A673 (cell line): ENCODE measurements at regions not wholly inside any gene's neighbourhood (a gene's known extent, or its start where the extent isn't known, plus 50 kb on each side); places are given as distances from the start of the nearest gene placed in this dataset.

Experiments used
- BruUV-seq: library from RNA; stranded (reverse); fragments of 400-500 nt; replicated peaks from 2 replicates; lab custom pipeline; 2021; lab: Mats Ljungman, UMichigan
- CTCF ChIA-PET: fragments of 300-600 bp; sonication (Branson Sonifier 250); formaldehyde crosslinking; loops from one replicate; lab custom pipeline; 2022; ENCODE audit warnings: antibody characterized with exemption; lab: Charles Lee
- POLR2A ChIA-PET: fragments of 300-600 bp; sonication (Branson Sonifier 250); formaldehyde crosslinking; loops from one replicate; lab custom pipeline; 2022; ENCODE audit warnings: antibody characterized with exemption; ENCODE audit not compliant: low non-redundant PET; lab: Charles Lee
- DNase-seq: peaks from one replicate; pipeline ENCODE4 v3.0.0-alpha.2; 2015; ENCODE audit warnings: low spot score
- H3K27ac ChIP-seq: fragments of 200-600 bp; sonication (generic); 2 replicates; pipeline ENCODE4 v1.5.1; 2016; ENCODE audit warnings: mixed run types, low read depth, mild to moderate bottlenecking, mixed read lengths, antibody characterized with exemption, low read length; ENCODE audit not compliant: poor library complexity, severe bottlenecking
- H3K27me3 ChIP-seq: fragments of 200-600 bp; sonication (generic); replicated peaks from 2 replicates; pipeline ENCODE4 v1.6.1; 2017; ENCODE audit warnings: mixed run types, low read depth, mild to moderate bottlenecking, mixed read lengths, antibody characterized with exemption, low read length; ENCODE audit not compliant: insufficient read depth, poor library complexity
- H3K36me3 ChIP-seq: fragments of 200-600 bp; sonication (generic); 2 replicates; pipeline ENCODE4 v1.6.1; 2016; ENCODE audit warnings: mixed run types, mild to moderate bottlenecking, mixed read lengths, antibody characterized with exemption, low read length; ENCODE audit not compliant: insufficient read depth, poor library complexity, severe bottlenecking
- H3K4me1 ChIP-seq: fragments of 200-600 bp; sonication (generic); 2 replicates; pipeline ENCODE4 v1.6.1; 2017; ENCODE audit warnings: mixed run types, mild to moderate bottlenecking, mixed read lengths, antibody characterized with exemption, low read length; ENCODE audit not compliant: insufficient read depth, poor library complexity, severe bottlenecking
- H3K4me3 ChIP-seq: fragments of 200-600 bp; sonication (generic); 2 replicates; pipeline ENCODE4 v1.5.1; 2016; ENCODE audit warnings: low read depth, mixed run types, mild to moderate bottlenecking, mixed read lengths, low read length; ENCODE audit not compliant: poor library complexity, severe bottlenecking
- H3K9me3 ChIP-seq: fragments of 200-600 bp; sonication (generic); 2 replicates; pipeline ENCODE4 v1.6.1; 2016; ENCODE audit warnings: mixed run types, low read depth, mild to moderate bottlenecking, mixed read lengths, antibody characterized with exemption, low read length; ENCODE audit not compliant: poor library complexity, severe bottlenecking
- CTCF ChIP-seq: fragments of 300-800, 200-600 bp; sonication (generic); conservative IDR thresholded peaks from 2 replicates; pipeline ENCODE4 v1.5.1; 2017; ENCODE audit warnings: low read depth, mild to moderate bottlenecking, antibody characterized with exemption, low read length, moderate library complexity, mixed read lengths
- EZH2 ChIP-seq: fragments of 200-600 bp; sonication (generic); IDR thresholded peaks from 2 replicates; pipeline ENCODE4 v1.6.1; 2017; ENCODE audit warnings: borderline replicate concordance, low read depth, mild to moderate bottlenecking, mixed read lengths, antibody characterized with exemption, low read length; ENCODE audit not compliant: poor library complexity, severe bottlenecking
- intact Hi-C: fragments of 100-400 bp; cut with micrococcal nuclease; formaldehyde crosslinking; loops from one replicate; pipeline ENCODE4 v1.10.0; 2022; ENCODE audit not compliant: unreplicated experiment

DNA sequence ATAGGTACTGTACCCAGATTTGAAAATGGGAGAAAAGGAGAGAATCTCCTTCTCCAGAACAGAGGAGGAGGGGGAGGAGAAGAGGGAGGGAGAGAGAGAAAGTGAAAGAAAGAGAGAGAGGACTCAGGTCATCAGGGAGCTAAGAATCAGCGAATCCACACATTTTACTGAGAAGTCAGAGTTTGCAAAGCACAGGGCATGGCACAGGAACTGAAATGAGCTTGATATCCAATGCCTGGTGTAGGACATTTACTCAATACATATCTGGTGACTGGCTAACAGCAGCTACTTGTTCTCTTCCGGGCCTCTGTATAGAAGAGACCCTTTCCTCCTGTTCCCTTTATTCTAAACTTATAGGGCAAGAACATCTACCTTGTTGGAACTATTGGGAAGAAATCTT lies 375.1 kb downstream of the KLF5 start:
- H3K4me1 ChIP-seq = no peaks in the 10 kb centered on the region
- no peak for DNase-seq
- H3K4me3 ChIP-seq = no peak overlapping the region
- CTCF ChIA-PET = no interaction called here
- POLR2A ChIA-PET = no interaction called here
- no TSS peak for BruUV-seq
- H3K36me3 ChIP-seq = no peaks in the 10 kb centered on the region
- intact Hi-C loops = no loop called here
- H3K27me3 ChIP-seq = no peaks in the 10 kb centered on the region
- peaks cover 11% of the 10 kb centered on the region for H3K9me3 ChIP-seq
- H3K27ac ChIP-seq = no peak overlapping the region
- no peak for TF ChIP-seq EZH2
- TF ChIP-seq CTCF = no peak

DNA sequence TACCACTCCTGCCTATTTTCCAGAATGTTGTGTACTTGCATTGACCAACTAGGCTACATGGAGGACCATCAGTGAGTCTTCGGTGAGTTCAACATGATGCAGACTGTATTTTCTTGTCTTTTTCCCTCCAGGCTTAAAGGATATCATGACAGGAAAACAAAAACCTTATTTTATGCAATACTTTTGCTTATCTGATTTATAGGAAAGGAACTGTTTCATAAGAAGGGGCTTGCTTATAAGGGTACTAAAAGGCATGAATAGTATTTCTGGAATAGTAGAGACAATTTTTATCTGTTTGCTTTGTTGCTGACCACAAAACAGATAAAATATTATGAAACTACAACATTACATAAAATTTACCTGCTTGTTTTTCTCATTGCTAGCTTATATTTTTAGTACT lies 374.7 kb downstream of the KLF5 start:
- H3K27me3 ChIP-seq = no peaks in the 10 kb centered on the region
- H3K36me3 ChIP-seq = no peaks in the 10 kb centered on the region
- BruUV-seq = no TSS peak
- no peaks in the 10 kb centered on the region for H3K4me1 ChIP-seq
- ChIA-PET POLR2A (no interaction called here), CTCF (no interaction called here)
- no peak overlapping the region for H3K27ac ChIP-seq
- DNase-seq = no peak
- H3K4me3 ChIP-seq = no peak overlapping the region
- TF ChIP-seq CTCF = no peak
- TF ChIP-seq EZH2 = no peak
- H3K9me3 ChIP-seq = peaks cover 9% of the 10 kb centered on the region
- intact Hi-C loops = no loop called here

DNA sequence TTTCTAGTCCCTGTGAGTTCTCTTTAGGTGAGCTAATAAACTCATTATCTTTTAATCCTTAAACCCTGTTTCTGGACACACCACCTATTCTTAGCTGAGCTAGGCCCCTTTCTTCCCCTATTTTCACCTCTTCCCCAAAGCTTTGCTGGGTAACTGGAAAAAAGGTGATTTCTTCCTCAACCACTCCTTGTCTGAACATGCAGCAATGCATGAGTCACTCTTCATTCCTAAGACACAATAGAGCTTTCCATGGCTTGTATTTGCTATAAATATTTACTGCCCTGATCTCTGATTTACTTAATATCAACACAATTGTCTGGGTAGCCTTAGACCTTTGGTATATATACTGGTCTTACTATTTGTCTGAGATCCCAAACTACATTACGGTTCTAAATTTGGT lies 370.9 kb downstream of the KLF5 start:
- ChIA-PET POLR2A (no interaction called here), CTCF (no interaction called here)
- Histone ChIP-seq H3K9me3 (no peaks in the 10 kb centered on the region), H3K4me1 (no peaks in the 10 kb centered on the region), H3K27me3 (no peaks in the 10 kb centered on the region), H3K36me3 (no peaks in the 10 kb centered on the region), H3K4me3 (no peak overlapping the region), H3K27ac (no peak overlapping the region)
- BruUV-seq = no TSS peak
- TF ChIP-seq CTCF = no peak
- no peak for TF ChIP-seq EZH2
- no peak for DNase-seq
- intact Hi-C loops = loop anchor here (5.0 kb wide), 1 partner anchor 372 kb away; the partner anchor contains the start of gene KLF5
